ENCODE measurements at regions not wholly inside any gene's neighbourhood (a gene's known extent, or its start where the extent isn't known, plus 50 kb on each side); places are given as distances from the start of the nearest gene placed in this dataset.

DNA sequence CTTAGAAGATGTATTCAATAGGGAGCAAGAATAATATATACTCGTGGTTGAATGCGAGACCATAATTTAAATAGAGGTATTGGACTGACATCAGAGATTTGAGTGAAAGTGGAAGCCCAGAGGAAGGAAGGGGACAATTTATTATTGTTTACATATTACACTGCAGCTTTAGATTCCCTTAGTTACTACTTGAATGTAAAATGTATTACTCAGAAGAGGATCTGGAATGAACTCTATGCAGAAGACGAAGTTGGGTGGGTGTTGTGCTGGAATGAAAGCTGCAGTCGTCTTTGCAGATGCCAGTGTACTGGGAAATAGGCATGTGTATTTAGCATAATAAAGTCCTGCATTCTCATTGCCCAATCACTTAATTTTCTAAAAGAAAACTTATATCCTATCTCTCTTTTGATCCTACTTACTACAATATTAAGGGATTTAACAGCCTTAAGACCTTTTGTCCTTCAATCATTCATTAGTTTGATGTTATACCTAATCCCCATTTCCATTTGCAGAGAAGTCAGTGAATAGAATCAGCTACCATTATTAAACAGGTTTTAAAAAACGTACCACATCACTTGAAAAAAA is 570.7 kb upstream of the WWC1 start:
- Histone ChIP-seq H3K4me2 (ENCODE audit: control insufficient read depth, insufficient read depth) (no peak overlapping the region), H4K20me1 (ENCODE audit: control insufficient read depth, insufficient read depth) (no peaks in the 10 kb centered on the region), H3K27me3 (replicated peaks in 1 of 2; ENCODE audit: control insufficient read depth in 2 of 2, insufficient read depth in 2 of 2, low read length in 1 of 2) (peaks cover 0 to 3% of the 10 kb centered on the region in 2 experiments; a peak in 2 of 4 replicates), H3K9ac (ENCODE audit: control insufficient read depth, insufficient read depth, low read length) (no peak overlapping the region), H3K79me2 (ENCODE audit: control insufficient read depth, insufficient read depth, low read length) (no peaks in the 10 kb centered on the region), H3K4me3 (no peak overlapping the region), H3K27ac (ENCODE audit: control insufficient read depth, insufficient read depth) (no peak overlapping the region), H3K9me3 (replicated peaks; ENCODE audit: control insufficient read depth, insufficient read depth, low read length) (no peaks in the 10 kb centered on the region), H2AFZ (ENCODE audit: control insufficient read depth, low read depth, low read length) (no peak overlapping the region), H3K36me3 (ENCODE audit: control insufficient read depth in 2 of 2, insufficient read depth in 2 of 2, low read length in 1 of 2) (no peaks in the 10 kb centered on the region), H3K4me1 (ENCODE audit: control insufficient read depth, insufficient read depth, low read length) (no peaks in the 10 kb centered on the region)
- intact Hi-C loops (cut with micrococcal nuclease; ENCODE audit: unreplicated experiment): loop anchor here (5.0 kb wide), 1 partner anchor 247 kb away; no protein-coding TSS in a partner anchor
- SMC1A ChIA-PET (ENCODE audit: uncharacterized antibody, unreplicated experiment): interaction anchor here (0.5 kb wide), 1 partner anchor 457 kb away, joined by 4 read pairs; no protein-coding TSS in a partner anchor
- in situ Hi-C loops (cut with MboI): loop anchor here (5.0 kb wide), 1 partner anchor 497 kb away; no protein-coding TSS in a partner anchor
- ATAC-seq (no peak), DNase-seq (ENCODE audit: low read depth, low spot score) (no peak), FAIRE-seq (no peak)
- CTCF ChIA-PET: interaction anchor here (3.1 kb wide), 1 partner anchor 499 kb away, joined by 32 read pairs; no protein-coding TSS in a partner anchor
- POLR2A ChIA-PET: no interaction called here
- TF ChIP-seq CUX1 (IDR thresholded peaks at IDR 0.05; ENCODE audit: insufficient replicate concordance, low read depth, low read length): no peak
- TF ChIP-seq, protein P1, sequence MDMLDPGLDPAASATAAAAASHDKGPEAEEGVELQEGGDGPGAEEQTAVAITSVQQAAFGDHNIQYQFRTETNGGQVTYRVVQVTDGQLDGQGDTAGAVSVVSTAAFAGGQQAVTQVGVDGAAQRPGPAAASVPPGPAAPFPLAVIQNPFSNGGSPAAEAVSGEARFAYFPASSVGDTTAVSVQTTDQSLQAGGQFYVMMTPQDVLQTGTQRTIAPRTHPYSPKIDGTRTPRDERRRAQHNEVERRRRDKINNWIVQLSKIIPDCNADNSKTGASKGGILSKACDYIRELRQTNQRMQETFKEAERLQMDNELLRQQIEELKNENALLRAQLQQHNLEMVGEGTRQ (IDR thresholded peaks at IDR 0.05; ENCODE audit: borderline replicate concordance, low read depth, low read length): no peak
- 24% methylated on average over 5 of the region's 5 CpGs for WGBS (ENCODE audit: insufficient coverage, insufficient replicate concordance, low lambda C conversion rate, missing lambda C conversion rate)
- BruUV-seq (replicated peaks): no TSS peak
- RAD21 ChIA-PET (ENCODE audit: unreplicated experiment): interaction anchor here (3.3 kb wide), 1 partner anchor 499 kb away, joined by 9 read pairs; no protein-coding TSS in a partner anchor

Measured in GM12878 (cell line).